ENCODE measurements at regions not wholly inside any gene's neighbourhood (a gene's known extent, or its start where the extent isn't known, plus 50 kb on each side); places are given as distances from the start of the nearest gene placed in this dataset.

GRCh38 chr13:90547272-90547790 is 800.2 kb upstream of the MIR17HG start:
- no peaks in the 10 kb centered on the region for H3K36me3 ChIP-seq (ENCODE audit: low read length)
- no peak overlapping the region for H2AFZ ChIP-seq (ENCODE audit: low read depth, low read length, severe bottlenecking)
- no peaks in the 10 kb centered on the region for H4K20me1 ChIP-seq (ENCODE audit: low read depth, low read length)
- H3K27me3 ChIP-seq (ENCODE audit: low read length), result no peaks in the 10 kb centered on the region
- no peak for TF ChIP-seq EZH2phosphoT487 (conservative IDR thresholded peaks at IDR 0.05; ENCODE audit: low read length)
- H3K27ac ChIP-seq (ENCODE audit: low read depth, low read length), result no peak overlapping the region
- H3K4me2 ChIP-seq (ENCODE audit: low read depth, low read length, poor library complexity, severe bottlenecking), result no peak overlapping the region
- H3K9me3 ChIP-seq (ENCODE audit: insufficient read depth, low read length), result no peaks in the 10 kb centered on the region
- no peaks in the 10 kb centered on the region for H3F3A ChIP-seq (ENCODE audit: insufficient read depth)
- H3K4me3 ChIP-seq (ENCODE audit: insufficient read depth, low read length, poor library complexity, severe bottlenecking), result no peak overlapping the region
- H3K79me2 ChIP-seq (ENCODE audit: insufficient read depth, low read length), result no peaks in the 10 kb centered on the region
- H3K9me2 ChIP-seq (replicated peaks; ENCODE audit: insufficient read depth, low read length), result no peaks in the 10 kb centered on the region
- no peak overlapping the region for H3K9ac ChIP-seq (ENCODE audit: low read length)

- no peak overlapping the region for H3K4me3 ChIP-seq (ENCODE audit: insufficient read depth, low read length, poor library complexity, severe bottlenecking)
- H3K36me3 ChIP-seq (ENCODE audit: low read length), result no peaks in the 10 kb centered on the region
- no peak for TF ChIP-seq CTCF (IDR thresholded peaks at IDR 0.05; ENCODE audit: insufficient read depth, low read length, poor library complexity, severe bottlenecking)
- no peak for TF ChIP-seq EZH2phosphoT487 (conservative IDR thresholded peaks at IDR 0.05; ENCODE audit: low read length)
- H3F3A ChIP-seq (ENCODE audit: insufficient read depth), result no peaks in the 10 kb centered on the region
- H3K27me3 ChIP-seq (ENCODE audit: low read length), result no peaks in the 10 kb centered on the region
- no peaks in the 10 kb centered on the region; the same call in 1 of the 2 replicates for H3K9me3 ChIP-seq (ENCODE audit: insufficient read depth, low read length)
- no peak overlapping the region for H3K27ac ChIP-seq (ENCODE audit: low read depth, low read length)
- no peak overlapping the region for H2AFZ ChIP-seq (ENCODE audit: low read depth, low read length, severe bottlenecking)
- H4K20me1 ChIP-seq (ENCODE audit: low read depth, low read length), result no peaks in the 10 kb centered on the region
- H3K79me2 ChIP-seq (ENCODE audit: insufficient read depth, low read length), result no peaks in the 10 kb centered on the region
- no peak overlapping the region for H3K4me2 ChIP-seq (ENCODE audit: low read depth, low read length, poor library complexity, severe bottlenecking)
- no peaks in the 10 kb centered on the region for H3K9me2 ChIP-seq (replicated peaks; ENCODE audit: insufficient read depth, low read length)
- no peak overlapping the region for H3K9ac ChIP-seq (ENCODE audit: low read length)
Measured at GRCh38 chr13:90551253-90551652, 796.2 kb upstream of the MIR17HG start.

GRCh38 chr13:90552702-90553101 is 794.8 kb upstream of the MIR17HG start:
- no peak for TF ChIP-seq CTCF (IDR thresholded peaks at IDR 0.05; ENCODE audit: insufficient read depth, low read length, poor library complexity, severe bottlenecking)
- no peak for TF ChIP-seq EZH2phosphoT487 (conservative IDR thresholded peaks at IDR 0.05; ENCODE audit: low read length)
- no peak overlapping the region for H2AFZ ChIP-seq (ENCODE audit: low read depth, low read length, severe bottlenecking)
- H3K9me2 ChIP-seq (replicated peaks; ENCODE audit: insufficient read depth, low read length), result no peaks in the 10 kb centered on the region
- H3K79me2 ChIP-seq (ENCODE audit: insufficient read depth, low read length), result no peaks in the 10 kb centered on the region
- no peaks in the 10 kb centered on the region for H3K36me3 ChIP-seq (ENCODE audit: low read length)
- no peaks in the 10 kb centered on the region for H3F3A ChIP-seq (ENCODE audit: insufficient read depth)
- no peak overlapping the region for H3K4me2 ChIP-seq (ENCODE audit: low read depth, low read length, poor library complexity, severe bottlenecking)
- no peak overlapping the region for H3K9ac ChIP-seq (ENCODE audit: low read length)
- no peak overlapping the region for H3K4me3 ChIP-seq (ENCODE audit: insufficient read depth, low read length, poor library complexity, severe bottlenecking)
- H3K27me3 ChIP-seq (ENCODE audit: low read length), result no peaks in the 10 kb centered on the region
- H3K27ac ChIP-seq (ENCODE audit: low read depth, low read length), result no peak overlapping the region
- H4K20me1 ChIP-seq (ENCODE audit: low read depth, low read length), result no peaks in the 10 kb centered on the region
- no peaks in the 10 kb centered on the region; the same call in 1 of the 2 replicates for H3K9me3 ChIP-seq (ENCODE audit: insufficient read depth, low read length)

- Histone ChIP-seq H3K9me2 (replicated peaks; ENCODE audit: insufficient read depth, low read length) (no peaks in the 10 kb centered on the region), H4K20me1 (ENCODE audit: low read depth, low read length) (no peaks in the 10 kb centered on the region), H3K27me3 (ENCODE audit: low read length) (no peaks in the 10 kb centered on the region), H3K27ac (ENCODE audit: low read depth, low read length) (no peak overlapping the region), H3K36me3 (ENCODE audit: low read length) (no peaks in the 10 kb centered on the region), H2AFZ (ENCODE audit: low read depth, low read length, severe bottlenecking) (no peak overlapping the region), H3F3A (ENCODE audit: insufficient read depth) (no peaks in the 10 kb centered on the region), H3K79me2 (ENCODE audit: insufficient read depth, low read length) (no peaks in the 10 kb centered on the region), H3K9me3 (ENCODE audit: insufficient read depth, low read length) (no peaks in the 10 kb centered on the region; the same call in 1 of the 2 replicates), H3K4me2 (ENCODE audit: low read depth, low read length, poor library complexity, severe bottlenecking) (no peak overlapping the region), H3K9ac (ENCODE audit: low read length) (no peak overlapping the region), H3K4me3 (ENCODE audit: insufficient read depth, low read length, poor library complexity, severe bottlenecking) (no peak overlapping the region)
- TF ChIP-seq CTCF (IDR thresholded peaks at IDR 0.05; ENCODE audit: insufficient read depth, low read length, poor library complexity, severe bottlenecking), result no peak
Measured at GRCh38 chr13:90553159-90553558, 794.3 kb upstream of the MIR17HG start.
